Esophagus squamous epithelium (tissue), 5 donors: ENCODE measurements at regions not wholly inside any gene's neighbourhood (a gene's known extent, or its start where the extent isn't known, plus 50 kb on each side); places are given as distances from the start of the nearest gene placed in this dataset.

Source experiments
- DNase-seq: peaks from one replicate; lab custom pipeline; 2025; lab: John Stamatoyannopoulos, UW
- H3K27ac ChIP-seq, 4 donors: fragments of 200-600 bp; sonication (generic); one replicate each; pipeline ENCODE4 v1.5.1; 2016 to 2019; ENCODE audit warnings: mild to moderate bottlenecking in 1 of 4
- H3K27me3 ChIP-seq, 4 donors: fragments of 200-600 bp; sonication (generic); 1 replicate in 3 of 4; 2 replicates in 1 of 4; pipeline versions ENCODE4 v1.5.1 to v1.6.0; 2017 to 2021; ENCODE audit warnings: antibody characterized with exemption in 1 of 4
- H3K36me3 ChIP-seq, 3 donors: fragments of 200-600 bp; sonication (generic); one replicate each; pipeline ENCODE4 v1.5.1; 2016 to 2019
- H3K4me1 ChIP-seq, 3 donors: fragments of 200-600 bp; sonication (generic); one replicate each; pipeline ENCODE4 v1.5.1; 2017 to 2019
- H3K4me3 ChIP-seq, 4 donors: fragments of 200-600 bp; sonication (generic); 1 replicate in 3 of 4; 2 replicates in 1 of 4; pipeline ENCODE4 v1.5.1; 2016 to 2019; ENCODE audit warnings: mild to moderate bottlenecking in 2 of 4, moderate library complexity in 1 of 4
- H3K9me3 ChIP-seq, 3 donors: fragments of 200-600 bp; sonication (generic); one replicate each; pipeline ENCODE4 v1.5.1; 2016 to 2019
- POLR2A ChIP-seq, 4 donors: fragments of 450-650 bp; IDR thresholded peaks; one replicate each; pipeline ENCODE4 v1.6.1; 2017; ENCODE audit warnings: antibody characterized with exemption in 4 of 4, mild to moderate bottlenecking in 4 of 4, moderate library complexity in 3 of 4
- WGBS, 2 donors: methylation state at CpG; one replicate each; pipeline ENCODE4 v1.1.5; 2018; 5-methylcytosine and 5-hydroxymethylcytosine counted together
- intact Hi-C: fragments of 100-400 bp; cut with DNase I; formaldehyde crosslinking; loops from one replicate; pipeline ENCODE4 v1.15.0; 2022
- TF ChIP-seq, protein P1 (sequence below), 6 experiments: fragments of 450-650 bp in 4 of 6; fragments of 200-600 bp in 2 of 6; sonication (generic) in 2 of 6; IDR thresholded peaks; one replicate each; pipeline ENCODE4 v1.5.1; 2016 to 2019; ENCODE audit warnings: antibody characterized with exemption in 6 of 6, mild to moderate bottlenecking in 4 of 6, moderate library complexity in 4 of 6
- donor health status: DM: yes; HTN: yes; CAD: no.

DNA sequence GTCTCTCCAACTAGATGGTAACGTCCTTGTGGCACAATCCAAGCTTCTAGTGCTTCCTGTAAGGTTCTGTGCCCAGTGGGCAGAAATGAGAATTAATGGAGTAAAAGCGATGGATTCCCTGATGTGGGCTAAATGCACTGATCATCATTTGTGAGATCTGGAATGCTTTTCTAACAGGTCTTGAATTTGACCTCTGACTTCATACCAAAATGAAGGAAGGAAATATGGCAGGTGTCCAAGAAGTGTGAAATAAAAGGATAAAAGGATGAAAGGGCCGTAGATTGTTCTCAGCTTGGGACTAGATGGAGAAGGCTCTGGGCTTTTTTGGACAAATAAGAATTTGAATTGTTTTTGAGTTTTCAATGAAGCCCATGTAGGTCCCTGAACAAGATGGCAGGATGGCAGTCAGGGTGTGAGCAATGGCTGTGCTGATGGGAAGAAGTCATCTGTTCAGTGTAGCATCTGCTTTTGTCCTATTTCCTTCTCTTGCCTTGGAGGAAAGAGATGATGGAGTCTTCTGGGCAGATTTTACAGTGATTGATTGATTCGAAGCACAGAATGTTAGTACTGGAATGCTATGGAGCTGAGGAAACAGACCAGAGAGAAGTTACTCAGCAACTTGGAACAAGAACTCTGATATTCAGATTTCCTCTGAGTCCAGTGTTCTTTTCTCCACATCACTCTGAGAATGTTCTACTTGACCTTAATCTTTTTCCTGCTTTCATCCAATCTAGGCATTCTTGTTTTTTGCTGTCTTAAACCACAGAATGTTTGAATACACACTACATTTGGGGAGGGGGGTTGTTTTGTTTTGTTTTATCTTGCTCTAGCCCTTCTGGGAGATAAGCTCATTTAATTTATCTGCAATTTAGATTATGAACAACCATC lies 286.0 kb downstream of the HLX start:
- Histone ChIP-seq H3K27me3 (no peaks in the 10 kb centered on the region), H3K27ac (no peak overlapping the region), H3K9me3 (no peaks in the 10 kb centered on the region), H3K4me1 (peaks cover 0 to 10% (median 0%) of the 10 kb centered on the region in 3 donors), H3K4me3 (no peak overlapping the region), H3K36me3 (no peaks in the 10 kb centered on the region)
- intact Hi-C loops, result no loop called here
- DNase-seq, result no peak
- no peak for TF ChIP-seq POLR2A (IDR thresholded peaks at IDR 0.05)
- TF ChIP-seq, protein P1, sequence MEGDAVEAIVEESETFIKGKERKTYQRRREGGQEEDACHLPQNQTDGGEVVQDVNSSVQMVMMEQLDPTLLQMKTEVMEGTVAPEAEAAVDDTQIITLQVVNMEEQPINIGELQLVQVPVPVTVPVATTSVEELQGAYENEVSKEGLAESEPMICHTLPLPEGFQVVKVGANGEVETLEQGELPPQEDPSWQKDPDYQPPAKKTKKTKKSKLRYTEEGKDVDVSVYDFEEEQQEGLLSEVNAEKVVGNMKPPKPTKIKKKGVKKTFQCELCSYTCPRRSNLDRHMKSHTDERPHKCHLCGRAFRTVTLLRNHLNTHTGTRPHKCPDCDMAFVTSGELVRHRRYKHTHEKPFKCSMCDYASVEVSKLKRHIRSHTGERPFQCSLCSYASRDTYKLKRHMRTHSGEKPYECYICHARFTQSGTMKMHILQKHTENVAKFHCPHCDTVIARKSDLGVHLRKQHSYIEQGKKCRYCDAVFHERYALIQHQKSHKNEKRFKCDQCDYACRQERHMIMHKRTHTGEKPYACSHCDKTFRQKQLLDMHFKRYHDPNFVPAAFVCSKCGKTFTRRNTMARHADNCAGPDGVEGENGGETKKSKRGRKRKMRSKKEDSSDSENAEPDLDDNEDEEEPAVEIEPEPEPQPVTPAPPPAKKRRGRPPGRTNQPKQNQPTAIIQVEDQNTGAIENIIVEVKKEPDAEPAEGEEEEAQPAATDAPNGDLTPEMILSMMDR (IDR thresholded peaks at IDR 0.05), result no peak
- WGBS, 2 donors, result 65 to 91% methylated on average over 4 of the region's 4 CpGs

DNA sequence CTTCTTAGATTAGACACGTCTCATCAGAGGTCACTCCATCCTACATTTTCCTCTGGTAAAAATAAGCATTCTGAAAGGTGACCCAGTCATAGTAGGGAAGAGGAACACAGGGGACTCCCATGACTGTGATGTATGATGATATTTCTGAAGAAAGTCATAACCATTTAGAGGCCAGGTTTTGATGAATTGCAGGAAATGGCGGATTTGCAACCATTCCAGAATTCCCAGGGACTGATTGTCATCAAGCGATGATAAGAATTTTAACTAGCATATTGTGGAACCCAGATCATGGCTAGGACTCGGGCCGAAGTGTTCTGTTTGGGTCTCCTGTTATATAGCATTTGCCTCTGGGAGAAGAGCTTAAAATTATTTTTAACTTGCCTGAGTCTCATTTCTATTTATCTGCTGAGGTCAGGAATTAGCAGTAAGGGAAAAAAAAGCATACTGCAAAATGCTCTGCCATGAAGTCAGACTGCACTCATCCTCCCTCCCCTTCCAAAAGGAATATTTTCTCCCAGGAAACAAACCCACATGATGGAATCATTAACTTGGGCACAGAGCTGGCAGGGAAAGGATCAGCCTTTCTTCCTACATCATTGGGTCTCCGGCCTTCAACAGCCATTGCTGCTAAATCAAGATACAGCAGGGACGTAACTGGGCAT lies 286.7 kb downstream of the HLX start:
- Histone ChIP-seq H3K27me3 (no peaks in the 10 kb centered on the region), H3K9me3 (no peaks in the 10 kb centered on the region), H3K27ac (no peak overlapping the region), H3K4me1 (peaks cover 0 to 10% (median 0%) of the 10 kb centered on the region in 3 donors), H3K4me3 (no peak overlapping the region), H3K36me3 (no peaks in the 10 kb centered on the region)
- WGBS, 2 donors, result 66 to 74% methylated on average over 7 of the region's 7 CpGs
- TF ChIP-seq, protein P1 (IDR thresholded peaks at IDR 0.05), result no peak
- no peak for TF ChIP-seq POLR2A (IDR thresholded peaks at IDR 0.05)
- DNase-seq, result no peak
- intact Hi-C loops, result no loop called here

DNA sequence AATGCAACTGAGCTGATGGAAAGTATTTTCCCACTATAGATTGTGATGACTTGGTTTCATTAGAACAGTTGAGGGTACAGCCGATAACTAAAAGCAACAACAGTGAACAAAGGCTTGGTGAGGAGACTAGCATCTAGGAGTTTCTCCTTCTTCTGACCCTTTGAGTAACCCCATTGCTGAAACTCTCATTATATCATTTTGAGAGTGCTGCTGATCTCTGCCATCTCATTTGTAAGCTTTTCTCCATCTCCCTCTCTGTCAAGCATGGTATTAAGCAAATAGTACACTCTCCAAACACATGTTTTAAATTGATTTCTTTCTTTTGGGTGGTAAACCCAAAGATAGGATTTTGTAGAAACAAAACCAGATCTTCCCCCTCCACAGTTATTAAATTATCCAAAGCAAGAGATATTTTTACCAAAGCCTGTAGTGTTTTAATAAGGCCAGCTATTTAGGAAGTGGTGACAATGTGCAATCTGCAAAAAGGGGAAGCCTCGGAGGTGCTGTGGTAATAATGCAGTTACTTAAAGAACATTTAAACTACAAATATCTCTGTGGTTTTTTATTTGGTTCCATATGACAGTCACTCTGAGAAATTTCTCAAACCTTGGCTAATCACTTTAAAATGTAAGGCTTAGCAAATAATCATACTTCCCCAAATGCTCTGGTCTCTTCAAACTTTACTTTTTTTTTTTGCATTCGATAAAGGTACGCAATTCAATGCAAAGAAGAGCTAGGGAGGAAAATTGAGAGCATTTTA lies 287.5 kb downstream of the HLX start:
- intact Hi-C loops, result no loop called here
- no peak for DNase-seq
- TF ChIP-seq POLR2A (IDR thresholded peaks at IDR 0.05), result no peak
- TF ChIP-seq, protein P1 (IDR thresholded peaks at IDR 0.05), result no peak

DNA sequence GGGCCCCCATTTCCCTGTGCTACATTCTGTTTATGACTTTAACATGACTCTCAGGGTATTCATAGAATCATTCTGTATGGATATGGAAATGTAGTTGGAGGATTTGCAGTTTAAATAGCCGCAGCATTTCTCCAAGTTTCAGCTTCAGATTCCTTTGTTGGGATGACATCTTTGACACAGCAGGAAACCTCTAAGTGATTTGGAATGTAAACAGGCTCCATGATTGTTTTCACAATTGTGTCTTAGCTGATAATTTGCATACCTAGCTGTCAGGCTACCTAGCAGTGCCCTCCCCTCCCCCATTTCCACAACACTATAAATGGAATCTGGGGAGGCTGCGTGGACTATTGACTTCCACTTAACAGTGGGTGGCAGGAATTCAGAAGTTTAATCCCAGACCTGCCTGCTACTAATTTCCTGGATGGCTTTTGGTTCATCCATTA lies 290.2 kb downstream of the HLX start:
- H3K4me3 ChIP-seq, result no peak overlapping the region
- no peaks in the 10 kb centered on the region for H3K36me3 ChIP-seq
- H3K4me1 ChIP-seq, result no peaks in the 10 kb centered on the region
- TF ChIP-seq POLR2A (IDR thresholded peaks at IDR 0.05), result no peak
- TF ChIP-seq, protein P1 (IDR thresholded peaks at IDR 0.05), result no peak
- H3K27me3 ChIP-seq, result no peaks in the 10 kb centered on the region
- intact Hi-C loops, result no loop called here
- 35 to 56% methylated on average over 2 of the region's 2 CpGs for WGBS, 2 donors
- H3K9me3 ChIP-seq, result no peaks in the 10 kb centered on the region
- DNase-seq, result no peak
- H3K27ac ChIP-seq, result no peak overlapping the region

More for the DNA sequence above, 287.5 kb downstream of the HLX start:
- H3K27me3 ChIP-seq, result no peaks in the 10 kb centered on the region
- H3K36me3 ChIP-seq, result no peaks in the 10 kb centered on the region
- 67 to 71% methylated on average over 4 of the region's 4 CpGs for WGBS, 2 donors
- peaks cover 0 to 6% (median 0%) of the 10 kb centered on the region in 3 donors for H3K4me1 ChIP-seq
- no peak overlapping the region for H3K27ac ChIP-seq
- no peaks in the 10 kb centered on the region for H3K9me3 ChIP-seq
- no peak overlapping the region for H3K4me3 ChIP-seq
